ENCODE measurements at regions not wholly inside any gene's neighbourhood (a gene's known extent, or its start where the extent isn't known, plus 50 kb on each side); places are given as distances from the start of the nearest gene placed in this dataset.
A peak's percentile ranks its signal among the peaks of the same experiment; 100 is the strongest.

DNA sequence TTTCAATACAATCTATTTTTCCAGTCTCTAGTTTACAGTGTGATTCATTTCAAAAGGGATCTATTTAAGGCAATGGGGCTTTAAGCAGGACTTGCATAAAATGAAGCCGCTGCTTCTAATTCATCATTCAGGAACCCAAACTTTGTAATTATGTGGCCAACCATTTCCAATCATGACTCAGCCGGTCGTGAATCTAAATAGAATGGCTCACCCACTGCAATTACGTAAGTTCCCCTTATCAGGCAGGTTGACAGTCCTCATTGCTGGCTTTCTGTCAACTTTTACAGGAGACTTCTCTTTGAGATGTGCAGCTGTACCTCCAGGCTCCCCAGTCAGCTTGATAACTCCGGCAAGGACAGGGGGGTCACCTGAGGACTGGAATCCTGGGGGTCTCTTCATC lies 152.8 kb upstream of the DAP start:
- TF ChIP-seq, protein P1, sequence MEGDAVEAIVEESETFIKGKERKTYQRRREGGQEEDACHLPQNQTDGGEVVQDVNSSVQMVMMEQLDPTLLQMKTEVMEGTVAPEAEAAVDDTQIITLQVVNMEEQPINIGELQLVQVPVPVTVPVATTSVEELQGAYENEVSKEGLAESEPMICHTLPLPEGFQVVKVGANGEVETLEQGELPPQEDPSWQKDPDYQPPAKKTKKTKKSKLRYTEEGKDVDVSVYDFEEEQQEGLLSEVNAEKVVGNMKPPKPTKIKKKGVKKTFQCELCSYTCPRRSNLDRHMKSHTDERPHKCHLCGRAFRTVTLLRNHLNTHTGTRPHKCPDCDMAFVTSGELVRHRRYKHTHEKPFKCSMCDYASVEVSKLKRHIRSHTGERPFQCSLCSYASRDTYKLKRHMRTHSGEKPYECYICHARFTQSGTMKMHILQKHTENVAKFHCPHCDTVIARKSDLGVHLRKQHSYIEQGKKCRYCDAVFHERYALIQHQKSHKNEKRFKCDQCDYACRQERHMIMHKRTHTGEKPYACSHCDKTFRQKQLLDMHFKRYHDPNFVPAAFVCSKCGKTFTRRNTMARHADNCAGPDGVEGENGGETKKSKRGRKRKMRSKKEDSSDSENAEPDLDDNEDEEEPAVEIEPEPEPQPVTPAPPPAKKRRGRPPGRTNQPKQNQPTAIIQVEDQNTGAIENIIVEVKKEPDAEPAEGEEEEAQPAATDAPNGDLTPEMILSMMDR (IDR thresholded peaks at IDR 0.05; ENCODE audit: low read depth, low read length) = no peak
- TF ChIP-seq MYC (IDR thresholded peaks at IDR 0.05; ENCODE audit: low read depth, low read length) (peak; percentile 59), POLR2A (IDR thresholded peaks at IDR 0.05; ENCODE audit: extremely low read depth, insufficient read length) (no peak)
